ENCODE measurements at regions not wholly inside any gene's neighbourhood (a gene's known extent, or its start where the extent isn't known, plus 50 kb on each side); places are given as distances from the start of the nearest gene placed in this dataset.

- no peak for TF ChIP-seq EP300 (IDR thresholded peaks at IDR 0.05; ENCODE audit: low read depth)
- TF ChIP-seq CTCF (IDR thresholded peaks at IDR 0.05) = no peak
Observed at GRCh38 chr11:112661146-112661545, 300.1 kb upstream of the NCAM1 start.

All from transverse colon (tissue), 3 donors.